NT2/D1 (cell line): ENCODE measurements at regions not wholly inside any gene's neighbourhood (a gene's known extent, or its start where the extent isn't known, plus 50 kb on each side); places are given as distances from the start of the nearest gene placed in this dataset.
"Not testable (repeated sequence)": the region's sequence is repeated elsewhere in the genome, so short reads cannot be mapped to it uniquely, and the experiment has no call there.

Source experiments
- DNase-seq: peaks from one replicate; pipeline ENCODE4 v3.0.0-alpha.2; 2011; ENCODE audit warnings: low read depth, low spot score
- H3K27me3 ChIP-seq: 2 replicates; pipeline ENCODE4 v1.6.0; 2011; ENCODE audit warnings: mild to moderate bottlenecking; ENCODE audit not compliant: insufficient read length, insufficient read depth
- H3K36me3 ChIP-seq: 2 replicates; pipeline ENCODE4 v1.6.1; 2011; ENCODE audit warnings: mild to moderate bottlenecking, low read length, mixed read lengths; ENCODE audit not compliant: insufficient read depth, insufficient read length
- H3K4me1 ChIP-seq: 2 replicates; pipeline ENCODE4 v1.5.1; 2011; ENCODE audit not compliant: insufficient read depth, insufficient read length
- H3K4me3 ChIP-seq: 2 replicates; pipeline ENCODE4 v1.5.1; 2011; ENCODE audit warnings: low read depth; ENCODE audit not compliant: insufficient read length
- H3K9ac ChIP-seq: 2 replicates; pipeline ENCODE4 v1.6.0; 2011; ENCODE audit warnings: low read depth; ENCODE audit not compliant: insufficient read length
- H3K9me3 ChIP-seq: 2 replicates; pipeline ENCODE4 v1.5.1; 2011; ENCODE audit warnings: mild to moderate bottlenecking, low read length; ENCODE audit not compliant: insufficient read depth
- SUZ12 ChIP-seq: IDR thresholded peaks from 2 replicates; pipeline ENCODE4 v1.6.1; 2011; ENCODE audit not compliant: insufficient read length, insufficient read depth; ENCODE audit errors: extremely low read depth
- YY1 ChIP-seq: IDR thresholded peaks from 2 replicates; pipeline ENCODE4 v1.6.1; 2011; ENCODE audit not compliant: insufficient read length, insufficient read depth
- ZNF274 ChIP-seq: IDR thresholded peaks from 2 replicates; pipeline ENCODE4 v1.6.1; 2011; ENCODE audit warnings: mild to moderate bottlenecking, low read depth, low read length

DNA sequence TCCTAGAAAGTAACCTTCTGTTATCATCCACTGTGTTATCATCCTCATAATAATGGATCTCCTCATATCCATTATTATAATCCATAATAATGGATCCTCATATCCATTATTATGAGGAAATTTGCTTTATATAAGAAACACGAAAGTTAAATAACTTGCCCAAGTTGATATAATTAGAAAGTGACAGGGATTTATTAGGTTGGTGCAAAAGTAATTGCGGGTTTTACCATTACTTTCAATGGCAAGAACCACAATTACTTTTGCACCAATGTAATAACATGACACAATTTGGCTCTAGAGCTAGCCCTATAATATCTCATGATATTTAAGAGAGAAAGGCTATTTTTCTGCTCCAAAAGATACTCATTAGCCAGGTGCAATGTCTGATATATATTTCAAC lies 275.7 kb upstream of the STXBP5 start:
- Histone ChIP-seq H3K4me1 (no peaks in the 10 kb centered on the region), H3K4me3 (no peak overlapping the region), H3K36me3 (no peaks in the 10 kb centered on the region), H3K9ac (no peak overlapping the region), H3K9me3 (peaks cover 5% of the 10 kb centered on the region; the same call in 1 of the 2 replicates), H3K27me3 (no peaks in the 10 kb centered on the region)
- no peak for DNase-seq
- TF ChIP-seq SUZ12 (no peak), ZNF274 (no peak), YY1 (no peak)

DNA sequence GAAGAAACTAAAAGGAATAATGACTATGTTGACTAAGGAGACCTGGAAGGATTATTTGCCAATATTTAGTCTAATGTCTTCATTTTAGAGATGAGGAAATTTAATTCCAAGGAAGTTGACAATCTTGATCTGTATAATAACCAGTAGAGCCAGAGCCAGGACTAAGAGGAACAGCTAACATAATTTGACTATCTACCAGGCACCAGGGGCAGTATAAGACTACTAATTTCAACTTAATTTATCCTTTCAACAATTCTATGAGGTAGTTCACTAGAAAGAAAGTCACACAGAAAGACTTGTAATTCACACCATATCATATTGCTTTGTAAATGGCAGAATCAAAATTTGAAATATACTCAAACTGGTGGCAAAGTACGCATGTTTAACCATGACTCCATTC lies 273.0 kb upstream of the STXBP5 start:
- no peak for DNase-seq
- no peaks in the 10 kb centered on the region for H3K4me1 ChIP-seq
- no peak overlapping the region for H3K4me3 ChIP-seq
- H3K9me3 ChIP-seq = peaks cover 5% of the 10 kb centered on the region; the same call in 1 of the 2 replicates
- H3K27me3 ChIP-seq = no peaks in the 10 kb centered on the region
- no peaks in the 10 kb centered on the region for H3K36me3 ChIP-seq
- TF ChIP-seq SUZ12 (no peak), YY1 (no peak), ZNF274 (no peak)
- no peak overlapping the region for H3K9ac ChIP-seq

DNA sequence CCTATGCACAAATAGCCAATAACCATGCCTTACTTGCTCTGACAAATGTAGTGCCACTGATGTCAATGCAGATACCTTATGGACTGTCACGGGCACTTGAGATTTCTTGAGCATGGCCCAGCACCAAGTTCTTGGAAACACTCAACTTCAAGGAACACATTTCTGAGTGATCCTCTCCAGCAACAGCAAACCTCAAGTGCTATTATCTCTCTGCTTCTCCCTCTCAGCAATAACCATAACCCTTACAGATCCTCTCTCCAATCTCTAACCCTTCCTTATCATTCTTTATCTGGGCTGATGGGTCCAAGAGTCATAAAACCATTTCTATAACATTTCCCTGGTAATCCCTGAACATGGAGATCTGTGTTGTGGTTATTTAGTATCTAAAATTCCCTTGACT lies 266.9 kb upstream of the STXBP5 start:
- Histone ChIP-seq H3K4me1 (no peaks in the 10 kb centered on the region), H3K9ac (no peak overlapping the region), H3K4me3 (no peak overlapping the region), H3K36me3 (no peaks in the 10 kb centered on the region), H3K9me3 (no peaks in the 10 kb centered on the region), H3K27me3 (no peaks in the 10 kb centered on the region)
- no peak for TF ChIP-seq YY1
- no peak for TF ChIP-seq SUZ12
- no peak for TF ChIP-seq ZNF274
- no peak for DNase-seq

DNA sequence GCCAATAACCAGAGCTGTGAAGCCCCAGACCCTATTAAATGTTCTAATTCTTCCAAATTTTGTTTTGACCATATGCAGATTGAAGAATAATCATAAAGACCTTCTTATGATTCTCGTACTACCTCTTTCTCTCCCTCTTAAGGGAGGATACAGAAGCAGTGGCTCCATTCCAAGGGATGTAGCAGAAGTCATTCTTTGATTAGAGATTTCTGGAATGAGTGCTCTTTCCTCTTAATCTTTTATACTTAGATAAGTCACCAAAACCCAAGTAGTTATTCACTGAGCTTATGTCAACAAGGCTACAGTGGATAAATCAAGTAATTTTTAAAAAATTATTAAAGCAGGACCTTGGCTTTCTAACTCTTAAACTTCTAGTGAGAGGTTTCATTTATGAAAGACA lies 266.0 kb upstream of the STXBP5 start:
- no peak overlapping the region for H3K4me3 ChIP-seq
- H3K36me3 ChIP-seq = no peaks in the 10 kb centered on the region
- H3K27me3 ChIP-seq = no peaks in the 10 kb centered on the region
- DNase-seq = no peak
- TF ChIP-seq YY1 = no peak
- TF ChIP-seq ZNF274 = no peak
- TF ChIP-seq SUZ12 = no peak
- H3K4me1 ChIP-seq = no peaks in the 10 kb centered on the region
- no peaks in the 10 kb centered on the region; the same call in 1 of the 2 replicates for H3K9me3 ChIP-seq
- no peak overlapping the region for H3K9ac ChIP-seq

DNA sequence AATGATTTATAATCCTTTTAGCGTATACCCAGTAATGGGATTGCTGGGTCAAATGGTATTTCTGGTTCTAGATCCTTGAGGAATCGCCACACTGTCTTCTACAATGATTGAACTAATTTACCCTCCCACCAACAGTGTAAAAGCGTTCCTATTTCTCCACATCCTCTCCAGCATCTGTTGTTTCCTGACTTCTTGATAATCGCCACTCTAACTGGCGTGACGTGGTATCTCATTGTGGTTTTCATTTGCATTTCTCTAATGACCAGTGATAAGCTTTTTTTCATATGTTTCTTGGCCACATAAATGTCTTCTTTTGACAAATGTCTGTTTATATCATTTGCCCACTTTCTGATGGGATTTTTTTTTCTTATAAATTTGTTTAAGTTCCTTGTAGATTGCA lies 264.8 kb upstream of the STXBP5 start:
- DNase-seq, H3K4me3 ChIP-seq, H3K4me1 ChIP-seq, H3K9me3 ChIP-seq, H3K27me3 ChIP-seq, H3K36me3 ChIP-seq, H3K9ac ChIP-seq: not testable (repeated sequence)

- H3K27me3 ChIP-seq = no peaks in the 10 kb centered on the region
- H3K4me3 ChIP-seq = no peak overlapping the region
- no peak for DNase-seq
- TF ChIP-seq SUZ12 (no peak), ZNF274 (no peak), YY1 (no peak)
- H3K4me1 ChIP-seq = no peaks in the 10 kb centered on the region
- H3K9ac ChIP-seq = no peak overlapping the region
- H3K36me3 ChIP-seq = no peaks in the 10 kb centered on the region
- no peaks in the 10 kb centered on the region; the same call in 1 of the 2 replicates for H3K9me3 ChIP-seq
These were observed 260.6 kb upstream of the STXBP5 start for GRCh38 chr6:146943664-146944063.

DNA sequence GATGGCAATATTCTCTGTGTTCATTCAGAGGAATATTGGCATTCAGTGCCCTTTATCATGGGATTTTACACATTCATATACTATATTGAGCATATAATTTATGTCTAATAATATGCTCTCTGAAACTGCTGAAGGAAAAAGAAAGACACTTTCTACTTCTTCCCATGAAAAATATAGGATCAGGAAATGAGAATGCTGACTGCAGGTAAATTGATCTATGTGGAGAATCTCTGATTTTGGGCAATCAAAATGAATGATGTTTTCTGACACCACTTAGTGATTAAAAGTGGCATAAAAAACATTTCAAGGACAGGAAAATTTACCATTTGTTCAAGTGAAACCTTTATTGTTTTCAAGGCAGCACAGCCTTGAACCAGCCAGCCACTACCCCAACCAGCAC lies 260.1 kb upstream of the STXBP5 start:
- TF ChIP-seq YY1 (no peak), SUZ12 (no peak), ZNF274 (no peak)
- DNase-seq = no peak
- H3K9ac ChIP-seq = no peak overlapping the region
- H3K4me1 ChIP-seq = no peaks in the 10 kb centered on the region
- H3K9me3 ChIP-seq = no peaks in the 10 kb centered on the region; the same call in 1 of the 2 replicates
- no peaks in the 10 kb centered on the region for H3K36me3 ChIP-seq
- no peak overlapping the region for H3K4me3 ChIP-seq
- no peaks in the 10 kb centered on the region for H3K27me3 ChIP-seq

GRCh38 chr6:146944809-146945208 lies 259.4 kb upstream of the STXBP5 start:
- H3K27me3 ChIP-seq = no peaks in the 10 kb centered on the region
- no peaks in the 10 kb centered on the region for H3K4me1 ChIP-seq
- DNase-seq = no peak
- H3K4me3 ChIP-seq = no peak overlapping the region
- no peak overlapping the region for H3K9ac ChIP-seq
- no peaks in the 10 kb centered on the region; the same call in 1 of the 2 replicates for H3K9me3 ChIP-seq
- no peak for TF ChIP-seq YY1
- TF ChIP-seq ZNF274 = no peak
- TF ChIP-seq SUZ12 = no peak
- no peaks in the 10 kb centered on the region for H3K36me3 ChIP-seq
